GM23338 (cell line): ENCODE measurements at regions not wholly inside any gene's neighbourhood (a gene's known extent, or its start where the extent isn't known, plus 50 kb on each side); places are given as distances from the start of the nearest gene placed in this dataset.

Experiments used
- ATAC-seq: fragments of 200-7000 bp; cut with Tn5 transposase; 3 replicates; pipeline ENCODE4 v1.9.1; 2020
- DNase-seq: peaks from one replicate; pipeline ENCODE4 v3.0.0-alpha.2; 2015; ENCODE audit warnings: low spot score
- H2AFZ ChIP-seq: fragments of 200-600 bp; sonication (generic); 2 replicates; pipeline ENCODE4 v1.8.0; 2016; ENCODE audit warnings: antibody characterized with exemption, mild to moderate bottlenecking, moderate library complexity
- H3F3A ChIP-seq: fragments of 200-600 bp; sonication (generic); replicated peaks from 2 replicates; pipeline ENCODE4 v1.8.0; 2017; ENCODE audit warnings: antibody characterized with exemption, mixed run types, low read depth
- H3K27ac ChIP-seq: fragments of 200-600 bp; sonication (generic); 2 replicates; pipeline ENCODE4 v1.6.1; 2016; ENCODE audit warnings: low read depth
- H3K27me3 ChIP-seq: fragments of 200-600 bp; sonication (generic); 2 replicates; pipeline ENCODE4 v1.8.0; 2016; ENCODE audit warnings: mild to moderate bottlenecking, mixed run types, moderate library complexity; ENCODE audit not compliant: insufficient read depth
- H3K36me3 ChIP-seq: fragments of 200-600 bp; sonication (generic); 2 replicates; pipeline ENCODE4 v1.8.0; 2016; ENCODE audit warnings: mild to moderate bottlenecking; ENCODE audit not compliant: insufficient read depth
- H3K4me1 ChIP-seq: fragments of 200-600 bp; sonication (generic); 2 replicates; pipeline ENCODE4 v1.8.0; 2016; ENCODE audit warnings: mild to moderate bottlenecking, moderate library complexity; ENCODE audit not compliant: insufficient read depth
- H3K4me2 ChIP-seq: fragments of 200-600 bp; sonication (generic); 2 replicates; pipeline ENCODE4 v1.7.1; 2017; ENCODE audit warnings: mixed run types
- H3K4me3 ChIP-seq: fragments of 200-600 bp; sonication (generic); 2 replicates; pipeline ENCODE4 v1.6.1; 2016; ENCODE audit warnings: mixed run types
- H3K79me2 ChIP-seq: fragments of 200-600 bp; sonication (generic); replicated peaks from 2 replicates; pipeline ENCODE4 v1.8.0; 2017; ENCODE audit warnings: mild to moderate bottlenecking; ENCODE audit not compliant: insufficient read depth
- H3K9me2 ChIP-seq: fragments of 200-600 bp; sonication (generic); 2 replicates; pipeline ENCODE4 v1.8.0; 2017; ENCODE audit not compliant: insufficient read depth
- H4K20me1 ChIP-seq: fragments of 200-600 bp; sonication (generic); replicated peaks from 2 replicates; pipeline ENCODE4 v1.8.0; 2017; ENCODE audit warnings: mild to moderate bottlenecking; ENCODE audit not compliant: insufficient read depth
- H3K27ac Mint-ChIP-seq: 2 replicates; pipeline ENCODE4 v1.8.0; 2020; ENCODE audit warnings: inconsistent platforms, mild to moderate bottlenecking, moderate library complexity, mixed read lengths
- H3K27me3 Mint-ChIP-seq: 3 replicates; pipeline ENCODE4 v1.8.0; 2022; ENCODE audit warnings: low read depth, mild to moderate bottlenecking, moderate library complexity, mixed read lengths, inconsistent platforms; ENCODE audit not compliant: insufficient read depth, poor library complexity
- H3K36me3 Mint-ChIP-seq: 3 replicates; pipeline ENCODE4 v1.8.0; 2021; ENCODE audit warnings: low read depth, mild to moderate bottlenecking, inconsistent platforms, moderate library complexity, mixed read lengths
- H3K4me1 Mint-ChIP-seq: 3 replicates; pipeline ENCODE4 v1.8.0; 2020; ENCODE audit warnings: mild to moderate bottlenecking, inconsistent platforms, mixed read lengths
- H3K4me3 Mint-ChIP-seq: 3 replicates; pipeline ENCODE4 v1.8.0; 2021; ENCODE audit warnings: moderate library complexity, mild to moderate bottlenecking, inconsistent platforms, mixed read lengths
- H3K9me3 Mint-ChIP-seq: 3 replicates; pipeline ENCODE4 v1.8.0; 2020; ENCODE audit warnings: moderate library complexity, mild to moderate bottlenecking, inconsistent platforms, mixed read lengths
- EZH2 ChIP-seq: fragments of 200-600 bp; sonication (generic); IDR thresholded peaks from one replicate; pipeline ENCODE4 v1.8.0; 2017; ENCODE audit warnings: antibody characterized with exemption, mild to moderate bottlenecking, low read depth; ENCODE audit not compliant: unreplicated experiment
- JUNB ChIP-seq: IDR thresholded peaks from one replicate; pipeline ENCODE4 v1.6.1; 2016; ENCODE audit warnings: antibody characterized with exemption; ENCODE audit not compliant: unreplicated experiment
- POLR2AphosphoS5 ChIP-seq: IDR thresholded peaks from 2 replicates; pipeline ENCODE4 v1.6.1; 2016; ENCODE audit warnings: antibody characterized with exemption, low read depth
- REST ChIP-seq: IDR thresholded peaks from one replicate; pipeline ENCODE4 v1.6.1; 2018; ENCODE audit warnings: antibody characterized with exemption; ENCODE audit not compliant: unreplicated experiment
- ZNF114 ChIP-seq: fragments of 250-450 bp; sonication (Bioruptor Pico); IDR thresholded peaks from 2 replicates; pipeline ENCODE4 v1.5.0; 2020; ENCODE audit warnings: mild to moderate bottlenecking, moderate library complexity
- TF ChIP-seq, protein P1 (sequence below): fragments of 250-450 bp; sonication (Bioruptor Pico); IDR thresholded peaks from 2 replicates; pipeline ENCODE4 v1.5.0; 2020; ENCODE audit warnings: mild to moderate bottlenecking, moderate library complexity

DNA sequence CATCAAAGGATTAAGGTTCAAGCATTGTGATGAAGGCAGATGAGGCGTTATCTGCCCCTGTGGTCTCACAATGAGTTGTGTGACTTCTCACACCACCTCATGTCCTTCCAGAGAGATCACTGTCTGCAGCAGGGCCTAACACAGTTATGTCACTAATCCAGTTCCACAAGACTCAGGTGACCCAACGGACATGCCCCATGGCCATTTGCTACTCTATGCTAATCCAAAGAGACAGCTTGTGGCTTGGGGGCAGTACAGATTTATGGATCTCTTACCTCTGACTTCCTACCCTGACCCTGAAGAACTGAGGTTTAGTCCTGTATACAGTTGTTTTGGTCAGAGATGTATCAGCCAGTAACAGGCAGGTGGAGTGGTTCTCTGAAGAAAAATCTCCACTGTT lies 147.1 kb downstream of the GLUL start:
- no peaks in the 10 kb centered on the region for H3K9me3 Mint-ChIP-seq
- DNase-seq (no peak), ATAC-seq (no peak)
- Histone ChIP-seq H3K4me2 (no peak overlapping the region), H3K79me2 (no peaks in the 10 kb centered on the region), H4K20me1 (no peaks in the 10 kb centered on the region), H3K4me1 (no peaks in the 10 kb centered on the region), H3F3A (no peaks in the 10 kb centered on the region), H3K36me3 (no peaks in the 10 kb centered on the region), H3K4me3 (no peak overlapping the region), H2AFZ (no peak overlapping the region), H3K27me3 (no peaks in the 10 kb centered on the region), H3K9me2 (no peaks in the 10 kb centered on the region), H3K27ac (no peak overlapping the region)
- no peaks in the 10 kb centered on the region for H3K36me3 Mint-ChIP-seq
- H3K4me1 Mint-ChIP-seq: no peaks in the 10 kb centered on the region; the same call in 1 of the 3 replicates
- H3K27ac Mint-ChIP-seq: no peak overlapping the region
- H3K4me3 Mint-ChIP-seq: no peak overlapping the region
- H3K27me3 Mint-ChIP-seq: peaks cover 5% of the 10 kb centered on the region
- no peak for TF ChIP-seq POLR2AphosphoS5
- TF ChIP-seq ZNF114 (CRISPR knock-in tag): no peak
- TF ChIP-seq JUNB: no peak
- TF ChIP-seq, protein P1, sequence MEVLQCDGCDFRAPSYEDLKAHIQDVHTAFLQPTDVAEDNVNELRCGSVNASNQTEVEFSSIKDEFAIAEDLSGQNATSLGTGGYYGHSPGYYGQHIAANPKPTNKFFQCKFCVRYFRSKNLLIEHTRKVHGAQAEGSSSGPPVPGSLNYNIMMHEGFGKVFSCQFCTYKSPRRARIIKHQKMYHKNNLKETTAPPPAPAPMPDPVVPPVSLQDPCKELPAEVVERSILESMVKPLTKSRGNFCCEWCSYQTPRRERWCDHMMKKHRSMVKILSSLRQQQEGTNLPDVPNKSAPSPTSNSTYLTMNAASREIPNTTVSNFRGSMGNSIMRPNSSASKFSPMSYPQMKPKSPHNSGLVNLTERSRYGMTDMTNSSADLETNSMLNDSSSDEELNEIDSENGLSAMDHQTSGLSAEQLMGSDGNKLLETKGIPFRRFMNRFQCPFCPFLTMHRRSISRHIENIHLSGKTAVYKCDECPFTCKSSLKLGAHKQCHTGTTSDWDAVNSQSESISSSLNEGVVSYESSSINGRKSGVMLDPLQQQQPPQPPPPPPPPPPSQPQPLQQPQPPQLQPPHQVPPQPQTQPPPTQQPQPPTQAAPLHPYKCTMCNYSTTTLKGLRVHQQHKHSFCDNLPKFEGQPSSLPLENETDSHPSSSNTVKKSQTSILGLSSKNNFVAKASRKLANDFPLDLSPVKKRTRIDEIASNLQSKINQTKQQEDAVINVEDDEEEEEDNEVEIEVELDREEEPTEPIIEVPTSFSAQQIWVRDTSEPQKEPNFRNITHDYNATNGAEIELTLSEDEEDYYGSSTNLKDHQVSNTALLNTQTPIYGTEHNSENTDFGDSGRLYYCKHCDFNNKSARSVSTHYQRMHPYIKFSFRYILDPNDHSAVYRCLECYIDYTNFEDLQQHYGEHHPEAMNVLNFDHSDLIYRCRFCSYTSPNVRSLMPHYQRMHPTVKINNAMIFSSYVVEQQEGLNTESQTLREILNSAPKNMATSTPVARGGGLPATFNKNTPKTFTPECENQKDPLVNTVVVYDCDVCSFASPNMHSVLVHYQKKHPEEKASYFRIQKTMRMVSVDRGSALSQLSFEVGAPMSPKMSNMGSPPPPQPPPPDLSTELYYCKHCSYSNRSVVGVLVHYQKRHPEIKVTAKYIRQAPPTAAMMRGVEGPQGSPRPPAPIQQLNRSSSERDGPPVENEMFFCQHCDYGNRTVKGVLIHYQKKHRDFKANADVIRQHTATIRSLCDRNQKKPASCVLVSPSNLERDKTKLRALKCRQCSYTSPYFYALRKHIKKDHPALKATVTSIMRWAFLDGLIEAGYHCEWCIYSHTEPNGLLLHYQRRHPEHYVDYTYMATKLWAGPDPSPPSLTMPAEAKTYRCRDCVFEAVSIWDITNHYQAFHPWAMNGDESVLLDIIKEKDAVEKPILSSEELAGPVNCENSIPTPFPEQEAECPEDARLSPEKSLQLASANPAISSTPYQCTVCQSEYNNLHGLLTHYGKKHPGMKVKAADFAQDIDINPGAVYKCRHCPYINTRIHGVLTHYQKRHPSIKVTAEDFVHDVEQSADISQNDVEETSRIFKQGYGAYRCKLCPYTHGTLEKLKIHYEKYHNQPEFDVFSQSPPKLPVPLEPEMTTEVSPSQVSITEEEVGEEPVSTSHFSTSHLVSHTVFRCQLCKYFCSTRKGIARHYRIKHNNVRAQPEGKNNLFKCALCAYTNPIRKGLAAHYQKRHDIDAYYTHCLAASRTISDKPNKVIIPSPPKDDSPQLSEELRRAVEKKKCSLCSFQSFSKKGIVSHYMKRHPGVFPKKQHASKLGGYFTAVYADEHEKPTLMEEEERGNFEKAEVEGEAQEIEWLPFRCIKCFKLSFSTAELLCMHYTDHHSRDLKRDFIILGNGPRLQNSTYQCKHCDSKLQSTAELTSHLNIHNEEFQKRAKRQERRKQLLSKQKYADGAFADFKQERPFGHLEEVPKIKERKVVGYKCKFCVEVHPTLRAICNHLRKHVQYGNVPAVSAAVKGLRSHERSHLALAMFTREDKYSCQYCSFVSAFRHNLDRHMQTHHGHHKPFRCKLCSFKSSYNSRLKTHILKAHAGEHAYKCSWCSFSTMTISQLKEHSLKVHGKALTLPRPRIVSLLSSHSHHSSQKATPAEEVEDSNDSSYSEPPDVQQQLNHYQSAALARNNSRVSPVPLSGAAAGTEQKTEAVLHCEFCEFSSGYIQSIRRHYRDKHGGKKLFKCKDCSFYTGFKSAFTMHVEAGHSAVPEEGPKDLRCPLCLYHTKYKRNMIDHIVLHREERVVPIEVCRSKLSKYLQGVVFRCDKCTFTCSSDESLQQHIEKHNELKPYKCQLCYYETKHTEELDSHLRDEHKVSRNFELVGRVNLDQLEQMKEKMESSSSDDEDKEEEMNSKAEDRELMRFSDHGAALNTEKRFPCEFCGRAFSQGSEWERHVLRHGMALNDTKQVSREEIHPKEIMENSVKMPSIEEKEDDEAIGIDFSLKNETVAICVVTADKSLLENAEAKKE (CRISPR knock-in tag): no peak
- TF ChIP-seq REST: no peak
- TF ChIP-seq EZH2: no peak
